GM19240 (cell line): ENCODE measurements at regions not wholly inside any gene's neighbourhood (a gene's known extent, or its start where the extent isn't known, plus 50 kb on each side); places are given as distances from the start of the nearest gene placed in this dataset.

Experiments
- DNase-seq: peaks from one replicate; pipeline ENCODE4 v3.0.0; 2011; ENCODE audit warnings: low spot score; ENCODE audit not compliant: insufficient read length

DNA sequence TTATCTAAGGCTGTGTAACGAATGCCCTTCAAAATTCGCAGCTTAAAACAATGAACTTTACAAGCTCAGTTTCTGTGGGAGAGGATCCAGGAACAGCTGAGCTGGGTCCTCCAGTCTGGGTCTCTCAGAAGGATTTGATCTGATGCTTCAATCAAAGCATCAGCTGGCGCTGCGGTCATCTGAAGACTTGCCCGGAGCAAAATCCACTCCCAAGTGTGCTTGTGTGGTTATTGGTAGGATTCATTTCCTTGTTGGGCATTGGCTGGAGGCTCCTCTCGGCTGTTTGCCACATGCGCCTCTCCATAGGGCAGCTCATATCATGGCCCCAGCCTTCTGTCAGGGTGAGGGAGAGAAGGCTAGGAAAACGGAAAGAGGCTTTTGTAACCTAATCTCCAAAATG lies 269.3 kb upstream of the CHD6 start:
- DNase-seq, result no peak

DNA sequence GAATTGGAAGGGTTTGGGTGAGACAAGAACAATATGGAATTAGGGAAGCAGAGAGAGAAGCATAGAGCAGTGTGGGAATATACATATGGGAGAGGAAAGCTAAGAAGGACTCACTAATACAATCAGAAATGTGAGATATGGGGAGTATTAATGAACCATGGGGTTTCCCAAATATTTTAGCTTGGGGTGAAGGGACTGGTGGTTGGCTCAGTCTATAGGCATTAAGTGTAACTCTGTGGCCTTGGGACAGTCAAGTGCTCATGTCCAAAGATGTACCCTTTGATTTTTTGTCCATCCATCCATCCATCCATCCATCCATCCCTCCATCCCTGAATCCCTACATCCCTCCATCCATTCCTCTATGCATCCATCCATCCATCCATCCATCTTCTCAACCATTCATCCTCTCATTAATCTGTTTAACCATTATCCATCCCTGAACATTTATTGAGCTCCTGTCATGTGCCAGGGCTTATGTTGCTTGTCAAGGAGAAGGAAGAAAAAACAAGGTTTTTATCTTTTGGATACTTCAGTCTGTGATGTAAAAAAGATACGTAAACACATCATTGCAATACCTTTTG lies 263.4 kb upstream of the CHD6 start:
- no peak for DNase-seq

DNA sequence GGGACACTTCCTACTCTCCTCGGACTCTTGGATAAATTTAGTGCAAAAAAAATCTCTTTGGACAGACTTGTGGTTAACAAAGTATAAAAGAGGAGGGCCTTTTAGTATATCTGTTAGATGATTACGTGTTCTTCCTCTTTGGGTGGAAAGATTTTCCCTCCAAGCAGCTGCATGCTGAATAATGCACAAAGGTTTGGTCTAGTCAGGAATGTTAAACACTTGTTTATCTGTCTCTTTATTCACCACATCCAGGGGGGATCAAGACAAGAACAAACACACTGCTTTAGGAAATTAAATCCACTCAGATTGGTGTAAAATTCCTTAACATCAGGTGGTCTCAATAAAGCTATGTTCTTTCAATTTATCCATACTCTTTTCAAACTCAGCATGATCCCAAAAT lies 260.9 kb upstream of the CHD6 start:
- DNase-seq, result no peak

DNA sequence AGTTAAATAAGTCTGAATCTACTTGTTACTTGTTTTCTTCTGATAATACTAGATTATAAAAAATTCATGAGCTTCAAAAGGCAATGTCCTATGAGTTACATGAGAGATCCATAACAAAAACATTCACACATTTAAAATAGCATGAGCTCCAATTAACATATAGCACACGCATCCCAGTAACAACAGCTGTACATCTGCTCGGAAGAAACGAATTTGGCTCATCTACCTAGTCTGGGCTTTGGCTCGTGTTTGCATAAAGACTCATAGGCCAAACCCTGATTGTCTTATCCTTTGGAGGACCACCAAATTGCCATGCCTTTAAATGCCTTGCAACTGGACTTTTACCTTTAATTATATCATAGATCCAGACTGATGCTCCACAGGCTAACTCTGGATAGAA lies 259.7 kb upstream of the CHD6 start:
- DNase-seq, result no peak

DNA sequence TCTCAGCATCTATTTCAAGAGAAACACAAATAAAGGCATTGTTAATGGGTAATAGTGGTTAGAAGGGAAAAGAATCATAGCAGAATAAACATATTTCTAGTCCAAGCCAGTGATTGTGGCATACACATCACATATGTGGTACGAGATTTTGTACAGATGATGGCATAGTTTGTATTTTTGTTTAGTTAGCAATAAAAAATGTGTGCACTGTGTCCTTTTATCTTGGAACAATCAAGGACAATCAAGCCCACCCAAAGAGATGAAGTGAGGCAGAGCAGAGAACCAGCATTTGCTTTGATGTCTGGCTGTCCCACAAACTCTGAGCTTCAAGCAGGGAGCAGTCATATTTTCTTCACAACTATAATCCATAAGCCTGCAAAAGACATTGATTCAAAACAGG lies 256.5 kb upstream of the CHD6 start:
- no peak for DNase-seq

DNA sequence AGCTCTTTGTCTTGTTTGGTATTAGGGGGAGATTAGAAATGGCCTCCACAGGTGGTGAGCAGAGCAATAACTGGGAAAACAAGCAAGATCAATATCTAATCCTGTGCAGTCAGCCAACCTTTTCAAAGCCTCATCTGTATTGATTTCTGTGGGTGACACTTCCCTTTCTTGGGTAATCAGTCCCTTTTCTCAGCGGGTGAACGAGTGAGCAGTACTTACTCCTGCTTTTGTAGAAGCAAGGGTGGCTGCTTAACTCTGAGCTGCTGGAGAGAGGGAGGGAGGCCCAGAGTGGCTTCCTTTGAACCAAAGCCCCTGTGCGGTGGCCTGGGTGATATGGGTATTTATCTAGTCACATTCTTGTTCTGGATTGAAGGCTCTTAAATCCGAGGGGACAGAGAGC lies 254.8 kb upstream of the CHD6 start:
- DNase-seq, result no peak

DNA sequence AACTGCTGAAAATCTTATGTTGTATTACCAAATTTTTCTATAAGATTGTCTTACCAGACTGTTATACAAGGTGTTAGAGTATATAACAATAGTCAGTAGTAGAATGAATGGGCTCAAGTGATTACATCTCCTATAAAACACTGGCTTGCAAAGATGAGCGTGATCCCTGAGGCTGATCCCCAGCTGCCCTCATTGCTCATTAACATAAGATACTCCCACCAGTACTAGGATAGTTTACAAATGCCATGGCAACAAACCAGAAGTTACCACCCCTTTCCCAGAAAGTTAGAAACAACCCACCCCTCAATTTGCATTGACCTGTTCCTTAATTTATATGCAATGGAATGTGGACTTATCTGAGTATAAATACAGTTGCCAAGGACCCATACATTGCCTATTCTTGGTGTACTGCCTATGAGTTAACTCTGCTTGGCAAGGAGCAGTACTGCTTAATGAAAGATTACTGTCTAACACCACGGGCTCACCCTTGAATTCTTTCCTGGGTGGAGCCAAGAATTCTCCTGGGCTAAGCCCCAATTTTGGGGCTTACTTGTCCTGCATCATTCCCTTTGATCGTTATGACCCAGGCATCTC lies 252.8 kb upstream of the CHD6 start:
- DNase-seq, result no peak

DNA sequence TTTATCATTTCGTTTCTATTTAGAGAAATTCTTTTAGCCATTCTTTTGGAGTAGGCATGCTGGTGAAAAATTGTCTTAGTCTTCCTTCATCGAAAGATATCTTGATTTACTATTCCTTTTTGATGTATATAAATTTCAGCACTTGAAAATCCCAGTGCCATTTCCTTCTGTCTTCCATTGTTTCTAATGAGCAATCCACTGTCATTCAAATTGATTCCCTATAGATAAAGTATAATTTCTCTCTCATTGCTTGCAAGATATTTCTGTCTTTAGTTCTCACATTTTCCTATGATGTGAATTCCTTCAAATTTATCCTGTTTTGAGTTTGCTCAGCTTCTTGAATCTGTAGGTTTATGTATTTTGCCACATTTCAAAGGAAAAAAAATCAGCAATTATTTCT lies 251.1 kb upstream of the CHD6 start:
- DNase-seq, result no peak

DNA sequence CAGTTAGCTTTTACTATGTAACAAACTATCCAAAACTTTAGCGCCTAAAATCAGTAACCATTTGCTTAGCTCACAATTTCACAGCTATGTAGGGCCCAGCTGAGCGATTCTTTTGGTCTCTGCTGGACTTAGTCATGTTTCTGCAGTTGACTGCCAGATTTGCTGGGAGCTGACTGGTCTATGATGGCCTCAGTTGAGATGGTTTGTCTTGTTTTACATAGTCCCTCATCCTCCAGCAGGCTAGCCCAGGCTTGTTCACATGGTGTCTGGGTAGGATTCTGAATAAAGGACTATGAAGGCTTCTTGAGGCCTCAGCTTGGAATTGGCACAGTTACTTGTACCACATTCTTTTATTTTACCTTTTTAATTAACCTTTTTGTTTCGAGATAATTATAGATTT lies 247.8 kb upstream of the CHD6 start:
- DNase-seq, result no peak

DNA sequence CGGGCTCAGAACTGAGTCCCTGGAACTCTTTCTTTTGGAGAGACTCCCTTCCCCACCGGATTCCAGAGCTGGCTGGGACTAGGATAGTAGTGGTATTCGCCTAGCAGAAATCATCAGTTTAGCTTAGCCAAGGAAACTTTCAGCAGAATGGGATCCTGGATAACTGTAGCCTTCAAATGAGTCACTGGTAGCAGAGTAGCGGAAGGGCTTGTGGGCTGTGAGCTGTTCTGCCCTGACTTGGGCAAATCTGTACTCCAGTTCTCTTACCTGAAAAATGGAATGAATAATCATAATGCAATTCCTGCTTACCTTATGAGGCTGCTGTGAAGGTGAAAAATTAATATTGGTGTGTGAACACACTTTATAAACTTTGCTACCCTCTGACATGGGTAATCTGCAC lies 244.3 kb upstream of the CHD6 start:
- DNase-seq, result no peak

DNA sequence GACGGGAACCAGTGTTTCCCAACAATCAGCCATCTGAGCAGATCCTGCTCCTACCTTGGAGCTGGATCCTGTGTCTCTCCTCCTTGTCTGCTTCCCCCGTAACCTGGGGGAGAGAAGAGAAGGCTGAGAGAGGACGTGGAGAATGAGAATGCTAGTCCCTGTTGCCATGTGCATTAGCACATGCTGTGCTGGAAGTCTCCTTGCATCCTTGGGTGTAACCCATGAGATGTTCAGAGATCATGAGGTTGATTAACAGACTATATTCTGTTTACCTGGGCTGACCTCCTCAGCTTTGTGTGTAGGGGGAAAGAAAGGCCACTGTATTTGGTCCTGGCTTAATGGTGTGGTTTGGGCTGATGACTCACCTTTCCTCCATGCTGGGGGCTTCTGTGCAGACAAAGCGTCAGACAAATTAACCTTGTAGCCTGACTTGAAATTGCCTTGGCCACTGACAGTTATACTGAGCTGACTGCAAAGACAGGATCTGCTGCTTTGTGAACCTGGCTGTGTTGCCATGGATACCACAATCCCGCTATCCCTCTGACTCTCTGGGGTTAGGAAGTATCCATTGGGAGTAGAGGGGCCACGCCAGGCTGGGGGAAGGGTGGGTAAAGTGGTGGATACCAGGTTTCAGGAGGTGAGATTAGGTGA lies 243.7 kb upstream of the CHD6 start:
- no peak for DNase-seq

DNA sequence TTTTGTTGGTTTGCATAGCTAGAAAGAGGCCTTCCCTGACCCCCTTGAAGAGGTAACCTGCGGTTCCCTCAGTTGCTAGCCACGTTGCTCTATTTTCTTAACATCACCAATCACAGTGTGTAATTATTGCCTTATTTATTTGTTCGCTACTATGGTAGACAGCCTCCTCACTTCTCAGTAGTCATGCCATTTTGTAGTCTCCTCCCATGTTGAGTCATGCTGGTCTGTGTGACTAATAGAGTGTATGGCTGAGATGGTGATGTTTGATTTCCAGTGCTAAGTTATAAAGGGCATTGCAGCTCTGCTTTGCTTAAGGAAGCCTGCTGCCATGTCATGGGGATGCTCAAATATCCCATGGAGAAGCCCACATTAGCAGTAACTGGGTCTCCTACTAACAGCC lies 236.6 kb upstream of the CHD6 start:
- no peak for DNase-seq

DNA sequence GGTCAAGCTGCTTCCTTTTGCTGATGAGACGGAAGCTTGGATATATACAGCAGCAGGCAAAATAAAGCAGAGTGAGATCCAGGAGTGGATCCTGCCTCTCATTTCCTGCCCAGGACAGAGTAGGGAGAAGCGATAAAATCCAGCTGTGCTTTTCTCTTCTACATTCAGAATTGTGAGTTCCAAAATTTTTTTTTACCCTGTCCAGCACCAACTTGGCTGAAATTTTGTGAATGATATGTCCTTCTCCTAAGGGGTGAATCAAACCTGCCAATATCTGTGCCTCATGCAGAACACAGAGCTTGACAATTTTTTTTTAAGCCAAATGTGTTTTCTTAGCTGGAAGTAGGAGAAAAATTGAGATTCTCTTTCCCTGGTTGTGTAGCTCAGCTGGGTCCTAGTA lies 235.6 kb upstream of the CHD6 start:
- no peak for DNase-seq

DNA sequence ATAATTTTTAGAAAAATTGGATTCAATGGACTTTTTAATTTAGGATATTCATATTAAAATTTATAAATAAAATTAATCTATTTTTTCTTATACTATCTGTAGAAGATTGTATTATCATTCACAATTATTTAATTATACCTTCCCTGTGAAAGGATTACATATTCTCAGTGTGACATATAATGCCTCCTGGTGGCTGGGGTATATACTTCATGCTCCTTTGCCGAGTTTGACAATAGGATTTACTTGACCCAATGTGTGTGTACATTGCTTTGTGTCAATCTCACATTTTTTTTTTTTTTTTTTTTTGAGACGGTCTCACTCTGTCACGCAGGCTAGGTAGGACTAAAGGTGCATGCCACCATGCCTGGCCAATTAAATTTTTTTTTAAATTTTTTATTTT lies 230.0 kb upstream of the CHD6 start:
- DNase-seq, result no peak

DNA sequence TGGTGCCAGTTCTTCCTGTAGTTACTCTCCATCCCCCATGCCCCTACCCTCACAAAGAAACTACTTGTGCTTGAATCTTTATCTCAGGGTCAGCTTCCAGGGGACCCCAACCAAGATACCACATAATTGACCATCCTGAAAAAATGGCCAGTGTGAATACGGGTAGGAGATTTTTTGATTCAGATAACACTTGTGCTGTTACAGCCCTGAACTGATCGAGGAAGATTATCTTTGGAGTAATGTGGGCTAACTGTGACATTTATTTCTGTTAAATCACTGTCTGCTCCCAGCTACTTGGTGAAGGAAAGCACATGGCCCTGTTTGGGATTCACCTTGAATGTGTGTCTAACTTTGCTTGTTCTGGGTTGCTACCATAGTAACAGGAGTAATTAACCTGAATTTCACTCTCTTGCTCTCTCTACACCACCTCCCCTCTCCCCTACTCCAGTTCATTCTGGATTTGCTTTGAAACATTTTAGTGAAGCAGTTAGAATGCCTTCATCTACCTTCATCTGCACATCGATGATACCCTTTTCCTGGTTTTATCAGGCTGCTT lies 219.6 kb upstream of the CHD6 start:
- no peak for DNase-seq

DNA sequence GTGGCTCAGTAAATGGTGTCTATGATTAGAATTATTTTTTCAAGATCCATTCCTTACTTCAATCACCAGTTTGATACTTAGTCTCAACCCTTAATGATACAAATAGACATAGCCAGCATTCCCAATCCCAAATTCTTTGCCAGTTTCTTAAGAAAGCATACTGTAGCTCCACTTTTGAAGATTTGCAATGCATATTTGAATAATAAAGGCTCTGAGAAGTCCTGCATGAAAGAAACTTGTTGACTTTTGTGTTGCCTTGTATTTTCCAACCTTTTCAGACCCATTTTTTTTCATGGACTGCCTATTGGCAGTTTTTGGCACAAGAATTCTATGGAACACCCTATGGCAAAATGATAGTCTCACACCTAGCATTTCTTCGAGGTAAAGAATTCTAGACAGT lies 215.6 kb upstream of the CHD6 start:
- no peak for DNase-seq

DNA sequence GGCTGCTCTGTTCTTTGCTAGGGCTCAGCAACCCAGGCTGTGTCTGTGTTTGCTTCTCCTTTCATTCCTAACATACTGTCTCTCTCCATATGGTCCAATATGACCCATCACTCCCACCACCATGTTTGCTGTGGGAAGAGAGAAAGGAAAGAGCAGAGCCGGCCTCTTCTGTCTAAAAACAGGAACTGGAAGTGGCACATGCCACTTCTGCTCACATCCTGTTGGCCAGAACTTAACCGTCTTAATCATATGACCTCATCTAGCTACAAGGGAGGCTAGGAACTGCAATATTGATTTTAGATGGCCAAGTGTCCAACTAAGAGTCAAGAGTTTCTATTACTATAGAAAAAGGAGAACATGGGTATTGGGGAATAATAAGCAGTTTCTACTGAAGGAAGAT lies 212.5 kb upstream of the CHD6 start:
- no peak for DNase-seq

DNA sequence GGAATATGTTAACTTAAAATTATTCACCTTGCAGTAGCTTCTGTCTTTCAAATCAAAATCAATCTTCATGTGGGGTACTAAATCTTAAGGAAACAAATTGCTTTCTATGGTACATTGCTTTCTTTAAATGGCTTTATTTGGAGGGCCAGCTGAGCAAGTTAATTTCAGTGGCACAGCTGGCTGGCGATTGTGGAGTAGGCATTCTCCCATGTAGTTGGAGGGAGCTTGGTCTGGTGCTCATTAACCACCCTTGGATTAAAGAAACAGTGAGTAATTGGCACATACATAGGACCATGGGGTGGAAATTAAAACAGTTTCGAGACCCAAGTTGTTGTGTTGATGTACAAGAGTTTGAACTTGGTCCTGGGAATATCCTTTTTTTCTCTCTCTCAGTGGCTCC lies 201.3 kb upstream of the CHD6 start:
- no peak for DNase-seq

DNA sequence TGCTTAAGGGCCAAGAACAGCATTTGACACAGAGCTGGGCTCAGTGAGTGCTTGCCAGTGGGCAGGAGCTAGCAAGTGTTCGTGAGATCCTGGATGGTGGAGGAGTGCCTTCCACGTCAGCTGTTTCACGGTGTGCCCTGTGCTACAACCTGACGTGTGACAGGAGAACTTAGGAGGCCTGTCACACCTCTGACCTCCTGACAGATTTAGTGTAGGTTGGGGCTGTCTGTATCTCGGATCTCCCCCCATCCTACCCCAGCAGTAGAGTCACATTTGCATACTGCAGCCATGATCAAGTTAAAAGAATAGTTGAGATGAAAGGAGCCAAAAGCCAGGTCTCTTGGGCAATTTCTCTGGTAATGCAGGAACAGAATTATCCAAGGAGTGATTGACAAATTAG lies 200.8 kb upstream of the CHD6 start:
- no peak for DNase-seq

DNA sequence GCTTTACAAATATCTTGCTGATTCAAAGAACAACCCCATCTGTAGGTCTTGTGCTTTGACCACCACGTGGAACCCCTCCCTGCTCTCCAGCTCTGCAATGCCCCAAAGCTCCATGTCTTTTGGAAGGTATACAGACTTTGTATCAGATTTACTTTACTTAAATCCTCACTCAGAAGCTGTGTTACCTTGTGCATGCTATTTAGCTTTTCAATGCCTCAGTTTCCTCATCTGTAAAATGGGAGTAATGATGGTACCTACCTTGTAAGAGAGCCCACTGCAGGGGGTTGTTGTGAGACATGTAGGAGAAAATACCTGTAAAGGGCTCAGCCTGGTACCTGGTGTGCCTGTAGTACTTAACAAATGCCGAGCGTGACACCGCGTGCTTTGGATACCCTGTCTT lies 200.2 kb upstream of the CHD6 start:
- no peak for DNase-seq

DNA sequence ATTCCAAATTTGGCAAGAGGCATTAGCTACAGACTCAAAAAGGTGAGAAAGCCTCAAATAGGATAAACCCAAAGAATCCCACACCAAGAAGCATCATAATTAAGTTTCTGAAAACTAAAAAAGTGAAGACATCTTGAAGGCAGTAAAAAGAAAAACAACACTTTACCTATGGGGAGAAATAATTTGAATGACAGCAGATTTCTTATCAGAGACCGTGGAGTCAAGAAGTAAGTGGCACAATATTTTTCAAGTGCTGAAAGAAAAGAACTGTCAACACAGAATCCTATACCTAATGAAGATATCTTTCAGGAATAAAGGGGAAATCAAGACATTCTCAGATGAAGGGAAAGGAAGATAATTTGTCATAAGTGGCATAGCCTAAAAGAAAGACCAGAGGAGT lies 193.3 kb upstream of the CHD6 start:
- DNase-seq, result no peak

DNA sequence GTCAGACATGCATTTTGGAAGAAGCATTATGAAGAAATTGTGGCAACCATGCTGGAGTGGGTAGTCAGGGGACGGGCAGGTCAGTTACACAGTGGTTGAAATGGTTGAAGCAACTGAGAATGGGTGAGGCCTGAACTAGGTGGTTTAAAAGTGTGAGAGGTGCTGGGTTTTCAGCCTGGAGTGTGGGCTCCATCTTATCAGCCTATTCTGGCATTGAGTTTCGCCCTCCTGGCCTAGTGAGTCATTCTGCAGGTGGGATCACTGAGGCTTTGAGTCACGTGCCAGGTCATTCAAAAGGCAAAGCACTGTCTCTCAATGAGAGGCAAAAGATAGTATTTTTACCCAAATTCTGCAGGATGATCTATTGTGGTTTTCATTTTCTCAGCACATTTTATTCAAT lies 181.9 kb upstream of the CHD6 start:
- DNase-seq, result no peak

DNA sequence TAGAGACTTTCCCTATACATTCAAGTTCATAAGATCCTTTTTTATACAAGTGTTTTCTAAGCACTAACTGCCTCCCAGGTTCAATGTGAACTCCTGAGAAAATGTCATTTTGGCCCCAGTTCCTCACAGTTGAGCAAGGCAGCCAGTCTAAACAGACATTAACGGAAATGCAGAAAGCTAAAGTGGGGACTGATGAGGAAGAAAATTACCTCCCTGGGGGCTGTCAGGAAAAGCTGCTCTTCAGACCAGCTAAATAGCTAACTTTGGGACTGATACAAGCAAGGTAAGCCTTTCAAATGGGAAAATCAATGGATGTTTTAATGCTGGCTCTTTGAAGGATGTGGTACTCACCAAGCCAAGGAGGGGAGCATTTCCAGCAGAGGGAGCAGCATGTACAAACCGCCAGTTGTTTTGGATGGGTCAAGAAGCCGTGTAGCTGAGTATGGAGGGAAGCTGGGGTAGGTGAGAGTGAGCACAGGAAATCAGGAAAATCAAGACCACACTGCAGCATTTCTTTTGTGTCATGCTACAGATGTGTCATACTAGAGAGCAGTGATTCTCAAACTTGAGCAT lies 180.8 kb upstream of the CHD6 start:
- DNase-seq, result no peak
